ENCODE measurements at regions not wholly inside any gene's neighbourhood (a gene's known extent, or its start where the extent isn't known, plus 50 kb on each side); places are given as distances from the start of the nearest gene placed in this dataset.
"Not testable (repeated sequence)": the region's sequence is repeated elsewhere in the genome, so short reads cannot be mapped to it uniquely, and the experiment has no call there.

- no peak for DNase-seq (ENCODE audit: low read depth)
Observed at GRCh38 chr14:71745072-71745471, 187.2 kb upstream of the RGS6 start.

GRCh38 chr14:71748196-71748595 lies 184.0 kb upstream of the RGS6 start:
- DNase-seq (ENCODE audit: low read depth) = no peak

- no peak for DNase-seq (ENCODE audit: low read depth)
Observed at GRCh38 chr14:71749613-71750238, 182.5 kb upstream of the RGS6 start.

DNA sequence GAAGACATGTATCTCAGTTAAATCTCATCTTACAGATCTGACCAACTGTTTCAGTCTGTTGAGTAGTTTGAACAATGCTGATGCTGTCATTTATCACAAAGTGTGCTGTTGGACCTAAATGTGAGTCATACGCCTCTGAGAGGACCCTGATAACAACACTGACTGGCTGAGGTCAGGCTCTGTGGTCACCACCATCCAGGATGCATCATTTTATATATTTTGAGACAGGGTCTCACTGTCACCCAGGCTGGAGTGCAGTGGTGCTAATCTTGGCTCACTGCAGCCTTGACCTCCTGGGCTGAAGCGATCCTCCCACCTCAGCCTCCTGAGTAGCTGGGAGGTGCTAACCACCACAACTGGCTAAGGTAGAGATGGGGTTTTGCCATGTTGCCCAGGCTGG lies 181.0 kb upstream of the RGS6 start:
- no peak for DNase-seq (ENCODE audit: low read depth)

- DNase-seq (ENCODE audit: low read depth) = no peak
Observed at GRCh38 chr14:71752111-71752738, 180.0 kb upstream of the RGS6 start.

GRCh38 chr14:71753126-71753830 lies 179.0 kb upstream of the RGS6 start:
- DNase-seq (ENCODE audit: low read depth) = peak; percentile 45

DNA sequence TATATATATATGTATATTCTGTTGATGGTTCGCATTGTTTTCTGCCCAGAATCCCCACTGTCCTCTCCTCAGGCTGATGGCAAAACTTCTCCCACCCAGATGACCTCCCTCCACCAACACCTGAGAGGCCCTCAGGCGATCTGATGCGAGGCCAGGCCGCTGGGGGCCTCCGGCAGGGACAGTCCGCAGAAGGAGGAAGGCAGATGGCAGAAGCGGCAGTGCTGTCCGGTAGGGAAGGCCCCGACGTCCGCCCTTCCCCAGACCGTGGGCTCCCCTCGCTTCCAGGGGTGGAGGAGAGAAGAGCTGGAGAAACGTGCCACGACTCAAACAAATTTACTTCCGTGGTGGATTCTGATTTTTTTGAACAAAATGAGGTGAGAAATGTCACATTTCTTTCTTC lies 178.3 kb upstream of the RGS6 start:
- DNase-seq (ENCODE audit: low read depth) = no peak

DNA sequence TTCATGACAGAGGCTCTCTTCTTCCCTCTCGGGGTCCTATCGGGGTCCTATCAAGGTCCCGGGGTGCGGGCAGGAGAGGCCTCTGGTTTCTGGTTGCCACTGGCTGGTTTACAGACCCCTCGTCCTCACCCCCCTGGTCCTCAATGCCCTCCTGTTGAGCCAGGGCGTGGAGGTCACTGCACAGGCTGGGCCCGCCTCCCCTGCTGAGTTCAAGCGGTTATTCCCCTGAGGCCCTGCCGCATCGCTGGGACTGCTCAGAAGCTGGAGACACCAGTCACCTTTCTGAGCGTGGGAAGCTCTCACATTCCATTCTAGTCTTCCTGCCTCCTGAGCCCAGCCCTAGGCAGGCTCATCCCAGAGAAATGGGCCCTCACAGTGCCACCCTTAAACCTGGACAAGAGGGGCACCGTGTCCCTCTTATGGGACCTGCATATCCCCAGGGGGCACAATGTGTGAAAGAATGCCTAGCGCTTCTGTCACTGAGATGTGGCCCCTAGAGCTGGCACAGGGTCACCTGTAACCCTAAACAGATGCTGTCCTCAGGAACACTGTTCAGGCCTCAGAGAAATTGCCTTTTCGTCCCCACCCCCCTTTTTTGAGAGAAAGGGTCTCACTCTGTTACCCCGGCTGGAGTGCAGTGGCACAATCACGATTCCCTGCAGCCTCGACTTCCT lies 177.7 kb upstream of the RGS6 start:
- DNase-seq (ENCODE audit: low read depth) = no peak

DNA sequence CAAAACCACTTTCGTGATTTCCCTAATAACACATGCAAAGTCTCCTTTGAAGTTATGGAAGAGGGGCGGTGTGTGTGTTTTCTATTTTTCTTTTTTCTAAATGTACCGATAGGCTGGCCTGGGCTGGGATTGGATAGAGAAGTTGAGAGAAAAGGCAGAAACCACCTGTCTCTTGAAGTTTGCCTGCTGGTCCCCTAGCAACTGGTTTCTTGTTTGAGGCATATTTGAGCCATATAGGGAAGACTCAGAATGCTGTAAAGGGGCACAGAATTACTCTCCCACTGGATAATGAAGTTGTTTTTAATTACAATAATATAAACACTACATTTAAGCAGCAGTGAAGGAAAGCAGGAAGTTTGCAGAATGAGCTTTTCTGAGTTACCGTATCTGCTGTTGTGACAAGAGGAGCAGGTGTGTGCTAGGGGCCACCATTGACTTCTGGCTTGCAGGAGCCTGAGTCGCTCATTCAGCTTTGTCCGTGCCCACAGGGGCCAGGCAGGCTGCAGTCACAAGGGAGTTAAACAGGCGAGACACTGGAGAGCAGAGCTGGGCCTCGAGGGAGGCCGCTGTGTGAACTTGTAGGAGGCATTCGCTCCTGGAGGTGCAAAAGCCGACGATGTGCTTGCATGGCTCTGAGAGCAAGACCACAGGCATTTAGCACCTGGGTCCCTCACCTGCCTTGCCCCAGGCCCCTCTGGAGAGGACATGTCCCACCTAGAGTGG lies 173.8 kb upstream of the RGS6 start:
- no peak for DNase-seq (ENCODE audit: low read depth)

- no peak for DNase-seq (ENCODE audit: low read depth)
Observed at GRCh38 chr14:71762575-71762974, 169.7 kb upstream of the RGS6 start.

DNA sequence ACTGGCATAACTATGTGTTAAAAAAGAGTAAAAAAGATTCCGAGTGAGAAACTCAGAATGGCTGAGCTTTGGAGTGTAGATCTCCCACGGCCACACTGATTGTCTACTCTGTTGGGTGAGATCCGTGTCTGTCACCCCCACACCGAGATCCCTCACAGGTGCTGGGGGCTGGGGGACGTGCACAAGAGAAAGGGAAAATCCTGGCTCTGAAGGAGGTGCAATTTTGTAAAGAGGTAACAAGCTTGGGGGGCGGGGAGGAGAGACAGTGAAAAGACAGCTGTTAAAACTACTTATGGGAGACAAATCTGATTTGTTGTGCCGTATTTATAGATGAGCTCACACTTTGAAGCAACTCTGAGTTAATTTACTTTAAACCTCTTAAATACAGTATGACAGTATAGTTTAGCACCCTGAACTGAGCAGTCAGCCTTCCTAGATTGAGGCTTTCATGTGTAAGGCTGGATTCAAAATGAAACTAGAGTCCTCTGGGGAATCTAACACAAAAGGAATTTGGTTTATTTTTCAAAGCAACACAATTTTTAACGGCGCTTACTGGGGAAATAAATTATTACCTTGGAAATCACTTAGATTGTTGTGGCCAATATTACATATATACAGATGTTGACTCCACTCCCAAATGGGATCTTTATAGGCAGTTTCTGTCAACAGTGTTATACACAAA lies 167.4 kb upstream of the RGS6 start:
- no peak for DNase-seq (ENCODE audit: low read depth)

GRCh38 chr14:71765505-71765904 lies 166.7 kb upstream of the RGS6 start:
- no peak for DNase-seq (ENCODE audit: low read depth)

DNA sequence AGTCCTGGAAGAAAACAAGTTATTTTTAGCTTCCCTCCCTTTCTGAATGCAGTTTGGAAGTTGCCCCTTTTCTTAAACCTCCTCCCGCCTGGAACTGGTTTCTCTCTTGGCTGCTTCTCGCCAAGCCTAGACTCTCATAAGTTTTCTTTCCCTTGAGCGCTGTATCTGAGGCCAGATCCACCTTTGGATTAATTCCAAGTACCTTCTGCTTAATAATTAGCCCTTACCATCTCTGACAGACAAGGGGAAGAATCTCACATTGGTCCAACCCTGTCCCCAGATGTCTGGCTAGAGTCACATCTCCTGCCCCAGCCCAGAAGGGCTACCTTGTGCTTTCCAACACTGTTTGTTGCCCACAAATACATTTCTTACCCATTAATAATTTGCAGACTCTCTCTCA lies 161.8 kb upstream of the RGS6 start:
- DNase-seq (ENCODE audit: low read depth) = no peak

- DNase-seq (ENCODE audit: low read depth) = not testable (repeated sequence)
Observed at GRCh38 chr14:71771421-71771820, 160.8 kb upstream of the RGS6 start.

DNA sequence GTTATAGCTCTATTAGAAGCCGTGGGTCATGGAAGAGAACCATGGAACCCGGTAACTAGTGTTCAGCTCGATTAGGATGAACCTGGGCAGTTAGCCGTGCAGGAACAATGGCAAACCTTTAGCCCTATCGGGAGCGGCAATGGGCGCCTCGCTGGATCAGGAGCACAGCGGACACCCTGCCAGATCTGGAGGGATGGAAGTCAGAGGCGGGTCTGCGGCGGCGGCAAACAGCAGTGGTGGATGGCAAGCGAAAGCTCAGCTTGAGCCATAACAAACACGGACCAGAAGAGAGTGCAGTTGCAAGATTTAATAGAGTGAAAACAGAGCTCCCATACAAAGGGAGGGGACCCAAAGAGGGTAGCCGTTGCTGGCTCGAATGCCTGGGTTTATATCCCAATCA lies 160.2 kb upstream of the RGS6 start:
- DNase-seq (ENCODE audit: low read depth) = not testable (repeated sequence)

GRCh38 chr14:71773898-71774481 lies 158.2 kb upstream of the RGS6 start:
- DNase-seq (ENCODE audit: low read depth) = no peak

- DNase-seq (ENCODE audit: low read depth) = no peak
Observed at GRCh38 chr14:71776471-71777360, 155.5 kb upstream of the RGS6 start.

DNA sequence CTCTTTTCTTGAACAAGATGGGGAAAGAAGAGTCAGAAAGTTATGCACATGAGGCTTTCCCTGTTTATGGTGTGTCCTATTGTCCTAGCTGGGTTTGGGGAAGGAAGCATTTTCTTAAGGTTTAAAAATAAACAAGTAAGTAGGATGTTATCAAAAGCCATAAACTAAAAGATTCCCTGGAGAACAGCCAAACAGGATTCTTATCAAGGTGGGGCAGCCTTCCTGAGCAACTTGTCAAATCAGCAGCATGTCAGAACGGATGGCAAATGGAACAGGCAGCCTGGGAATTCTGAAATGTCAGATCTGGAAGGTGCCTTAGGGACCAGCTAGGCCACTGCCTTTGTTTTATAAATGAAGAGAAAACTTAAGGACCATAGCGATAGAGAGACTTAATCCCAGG lies 152.2 kb upstream of the RGS6 start:
- DNase-seq (ENCODE audit: low read depth) = no peak

DNA sequence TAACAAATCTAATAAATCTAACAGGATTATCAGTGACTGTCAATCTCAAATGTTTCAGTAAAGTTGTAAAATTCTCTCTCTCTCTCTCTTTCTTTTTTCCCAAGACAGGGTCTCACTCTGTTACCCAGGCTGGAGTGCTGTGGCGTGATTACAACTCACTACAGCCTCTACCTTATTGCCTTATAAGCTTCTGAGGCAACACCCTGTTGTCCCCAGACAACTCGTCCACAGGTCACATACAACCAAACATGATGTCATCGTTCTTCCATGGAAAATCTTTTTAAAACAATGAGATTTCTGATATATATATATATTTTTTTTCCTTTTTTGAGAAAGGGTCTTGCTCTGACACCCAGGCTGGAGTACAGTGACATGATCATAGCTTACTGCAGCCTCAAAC lies 151.4 kb upstream of the RGS6 start:
- no peak for DNase-seq (ENCODE audit: low read depth)

DNA sequence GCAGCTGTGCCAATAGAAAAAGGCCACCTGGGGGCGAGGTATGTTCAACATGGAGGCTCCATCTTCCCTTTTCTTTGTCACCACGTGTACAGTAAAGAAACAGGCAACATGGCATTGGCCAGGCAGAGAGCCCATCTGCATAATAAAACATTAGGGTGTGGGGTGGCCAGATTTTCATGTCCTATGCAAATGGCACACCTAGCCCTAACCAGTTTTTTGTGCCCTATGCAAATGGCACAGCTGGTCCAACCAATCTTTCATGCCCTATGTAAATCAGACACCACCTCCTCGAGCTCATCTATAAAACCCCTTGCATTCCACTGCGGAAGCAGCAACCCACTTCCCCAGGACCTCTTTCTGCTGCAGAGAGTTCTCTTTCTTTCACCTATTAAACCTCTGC lies 149.1 kb upstream of the RGS6 start:
- DNase-seq (ENCODE audit: low read depth) = no peak

Measured in stimulated activated CD8-positive, alpha-beta memory T cell treated with anti-CD3 and anti-CD28 coated beads, Interleukin-12 subunit alpha, Interleukin-12 subunit beta, amount 100 ng/mL, for 4 hours (primary cell).